K562 (cell line): ENCODE measurements at regions not wholly inside any gene's neighbourhood (a gene's known extent, or its start where the extent isn't known, plus 50 kb on each side); places are given as distances from the start of the nearest gene placed in this dataset.

ENCODE experiments used
- ATAC-seq: fragments of 200-7000 bp; cut with Tn5 transposase; 3 replicates; pipeline ENCODE4 v1.9.1; 2020; ENCODE audit warnings: moderate library complexity
- BruUV-seq: library from RNA; stranded (reverse); fragments of 400-500 nt; replicated peaks from 2 replicates; lab custom pipeline; 2021; lab: Mats Ljungman, UMichigan
- CTCF ChIA-PET: fragments of 300-600 bp; formaldehyde crosslinking; extraction: SDS; loops from one replicate; lab custom pipeline; 2021; ENCODE audit warnings: low intra/inter-chr PET ratio; lab: Yijun Ruan, JAX
- POLR2A ChIA-PET: fragments of 300-600, 350-650 bp; sonication (Branson Sonifier 250); formaldehyde crosslinking; extraction: SDS; loops from one replicate; lab custom pipeline; 2021; ENCODE audit warnings: antibody characterized with exemption, inconsistent platforms; lab: Yijun Ruan, JAX
- DNase-seq, 4 experiments: peaks; one replicate each; pipeline versions ENCODE4 v3.0.0 to v3.0.0-alpha.2; 2011 to 2018; ENCODE audit warnings: low spot score in 3 of 4, mixed read lengths in 3 of 4; ENCODE audit errors: extremely low read depth in 1 of 4
- FAIRE-seq: peaks from 2 replicates; lab custom pipeline; 2011; peaks lifted over from hg19 to GRCh38; lab: Jason Lieb, UNC
- H2AFZ ChIP-seq: 2 replicates; pipeline ENCODE4 v1.6.0; 2011; ENCODE audit warnings: low read depth, low read length, control low read depth, inconsistent platforms
- H3K27ac ChIP-seq: fragments of 200-600 bp; 3 replicates; pipeline ENCODE4 v1.8.0; 2011; ENCODE audit warnings: low read depth, mild to moderate bottlenecking, control low read depth, inconsistent platforms, low read length, moderate library complexity, mixed read lengths; ENCODE audit errors: extremely low read depth
- H3K27me3 ChIP-seq, 2 experiments: fragments of 300-600 bp in 1 of 2; 2 replicates in 1 of 2; 3 replicates in 1 of 2; pipeline versions ENCODE4 v1.6.0 to v1.8.0; 2011; ENCODE audit warnings: inconsistent platforms in 2 of 2, low read length in 2 of 2, mild to moderate bottlenecking in 1 of 2, mixed read lengths in 1 of 2, moderate library complexity in 1 of 2; ENCODE audit not compliant: control insufficient read depth in 2 of 2, insufficient read depth in 2 of 2
- H3K36me3 ChIP-seq: fragments of 300-600 bp; 3 replicates; pipeline ENCODE4 v1.8.0; 2011; ENCODE audit warnings: mild to moderate bottlenecking, low read length, inconsistent platforms; ENCODE audit not compliant: control insufficient read depth, insufficient read depth
- H3K4me1 ChIP-seq, 2 experiments: fragments of 200-600 bp in 1 of 2; replicated peaks in 1 of 2; 2 replicates in 1 of 2; 3 replicates in 1 of 2; pipeline versions ENCODE4 v1.5.1 to v1.8.0; 2011; ENCODE audit warnings: inconsistent platforms in 2 of 2, low read length in 2 of 2, mild to moderate bottlenecking in 1 of 2, mixed read lengths in 1 of 2, moderate library complexity in 1 of 2; ENCODE audit not compliant: control insufficient read depth in 2 of 2, insufficient read depth in 2 of 2
- H3K4me2 ChIP-seq: 2 replicates; pipeline ENCODE4 v1.6.1; 2011; ENCODE audit warnings: low read length, control low read depth, inconsistent platforms, mixed read lengths; ENCODE audit not compliant: insufficient read depth
- H3K4me3 ChIP-seq: fragments of 200-600 bp; sonication (generic), shearing (Covaris generic); 2 replicates; pipeline ENCODE4 v1.5.1; 2016; ENCODE audit warnings: control low read depth, inconsistent platforms
- H3K79me2 ChIP-seq: fragments of 200-600 bp; 3 replicates; pipeline ENCODE4 v1.8.0; 2011; ENCODE audit warnings: low read length, inconsistent platforms; ENCODE audit not compliant: control insufficient read depth, insufficient read depth
- H3K9ac ChIP-seq, 2 experiments: 2 replicates each; pipeline versions ENCODE4 v1.6.0 to v1.6.1; 2011; ENCODE audit warnings: low read depth in 2 of 2, low read length in 2 of 2, control low read depth in 1 of 2, inconsistent platforms in 1 of 2, mild to moderate bottlenecking in 1 of 2, mixed read lengths in 1 of 2; ENCODE audit not compliant: insufficient read depth in 1 of 2
- H3K9me1 ChIP-seq: one replicate; pipeline ENCODE4 v1.6.0; 2011; ENCODE audit warnings: inconsistent platforms, mild to moderate bottlenecking, low read length, moderate library complexity; ENCODE audit not compliant: control insufficient read depth, insufficient read depth
- H3K9me3 ChIP-seq: replicated peaks from 2 replicates; pipeline ENCODE4 v1.5.1; 2011; ENCODE audit warnings: low read depth, low read length, inconsistent platforms; ENCODE audit not compliant: control insufficient read depth, insufficient read depth
- H4K20me1 ChIP-seq: replicated peaks from 2 replicates; pipeline ENCODE4 v1.6.1; 2011; ENCODE audit warnings: low read length, inconsistent platforms, mixed read lengths; ENCODE audit not compliant: control insufficient read depth, insufficient read depth
- GABPB2 ChIP-seq: fragments of 250-450 bp; sonication (Bioruptor Pico); conservative IDR thresholded peaks from 2 replicates; pipeline ENCODE4 v1.5.1; 2021; ENCODE audit warnings: mild to moderate bottlenecking
- HNRNPLL ChIP-seq: fragments of 200-400 bp; formaldehyde crosslinking; IDR thresholded peaks from 2 replicates; pipeline ENCODE4 v1.6.1; 2017; ENCODE audit warnings: low read length, low read depth, mild to moderate bottlenecking; ENCODE audit not compliant: poor library complexity, severe bottlenecking
- HSF4 ChIP-seq: fragments of 250-450 bp; sonication (Bioruptor Pico); IDR thresholded peaks from 2 replicates; pipeline ENCODE4 v2.1.2; 2022; ENCODE audit warnings: mild to moderate bottlenecking, moderate library complexity, borderline replicate concordance
- POLR2AphosphoS5 ChIP-seq: IDR thresholded peaks from 2 replicates; pipeline ENCODE4 v1.6.1; 2011; ENCODE audit warnings: mild to moderate bottlenecking, low read depth, low read length, moderate library complexity; ENCODE audit not compliant: control insufficient read depth, insufficient read depth
- PYGO2 ChIP-seq: fragments of 450-650 bp; IDR thresholded peaks from 2 replicates; pipeline ENCODE4 v1.6.1; 2016; ENCODE audit warnings: mild to moderate bottlenecking, missing genetic modification characterization, moderate library complexity, missing compliant biosample characterization
- RBM25 ChIP-seq: fragments of 200-400 bp; formaldehyde crosslinking; IDR thresholded peaks from 2 replicates; pipeline ENCODE4 v1.6.1; 2018; ENCODE audit warnings: low read length, low read depth, moderate library complexity; ENCODE audit not compliant: severe bottlenecking
- RHOXF2B ChIP-seq: fragments of 250-450 bp; sonication (Bioruptor Pico); conservative IDR thresholded peaks from 2 replicates; pipeline ENCODE4 v1.5.1; 2021
- SAFB2 ChIP-seq: fragments of 200-400 bp; formaldehyde crosslinking; IDR thresholded peaks from 2 replicates; pipeline ENCODE4 v1.6.1; 2018; ENCODE audit warnings: borderline replicate concordance, low read length, low read depth, moderate library complexity; ENCODE audit not compliant: severe bottlenecking
- SIRT6 ChIP-seq: IDR thresholded peaks from one replicate; pipeline ENCODE4 v1.6.1; 2012; ENCODE audit warnings: low read depth, mild to moderate bottlenecking, control low read depth, inconsistent platforms, low read length, moderate library complexity
- TAF1 ChIP-seq: IDR thresholded peaks from 2 replicates; pipeline ENCODE4 v1.6.1; 2011; ENCODE audit warnings: mild to moderate bottlenecking, low read length, moderate library complexity; ENCODE audit not compliant: insufficient read depth, control insufficient read depth, severe bottlenecking; ENCODE audit errors: extremely low read depth
- XRCC3 ChIP-seq: fragments of 450-650 bp; IDR thresholded peaks from 2 replicates; pipeline ENCODE4 v1.6.1; 2017; ENCODE audit warnings: mild to moderate bottlenecking, moderate library complexity
- ZNF408 ChIP-seq: fragments of 250-450 bp; sonication (Bioruptor Pico); IDR thresholded peaks from 2 replicates; pipeline ENCODE4 v1.4.0; 2020; ENCODE audit warnings: low read depth, mild to moderate bottlenecking, moderate library complexity
- ZNF79 ChIP-seq: fragments of 250-450 bp; sonication (Bioruptor Pico); IDR thresholded peaks from 2 replicates; pipeline ENCODE4 v1.4.0; 2020; ENCODE audit warnings: low read depth, mild to moderate bottlenecking, moderate library complexity
- WGBS: fragments of 100-300 bp; shearing (Covaris generic); methylation state at CpG from one replicate; pipeline ENCODE4 v1.1.6; 2016; ENCODE audit warnings: low coverage, mixed read lengths; ENCODE audit not compliant: insufficient coverage; ENCODE audit errors: missing lambda C conversion rate; 5-methylcytosine and 5-hydroxymethylcytosine counted together
- in situ Hi-C: fragments of 300-500 bp; cut with MboI; formaldehyde crosslinking; loops from 4 replicates; pipeline ENCODE4 v1.15.0; 2018; ENCODE audit warnings: inconsistent platforms, mixed read lengths
- intact Hi-C: fragments of 100-400 bp; cut with micrococcal nuclease; formaldehyde crosslinking; loops from 2 replicates; pipeline ENCODE4 v1.14.2; 2022
- TF ChIP-seq, protein P1 (sequence below): fragments of 450-650 bp; formaldehyde crosslinking; IDR thresholded peaks from 2 replicates; pipeline ENCODE4 v1.4.0; 2022; ENCODE audit warnings: missing genetic modification characterization
- TF ChIP-seq, protein P2 (sequence below): fragments of 450-650 bp; IDR thresholded peaks from 2 replicates; pipeline ENCODE4 v1.6.1; 2017; ENCODE audit warnings: antibody characterized with exemption

DNA sequence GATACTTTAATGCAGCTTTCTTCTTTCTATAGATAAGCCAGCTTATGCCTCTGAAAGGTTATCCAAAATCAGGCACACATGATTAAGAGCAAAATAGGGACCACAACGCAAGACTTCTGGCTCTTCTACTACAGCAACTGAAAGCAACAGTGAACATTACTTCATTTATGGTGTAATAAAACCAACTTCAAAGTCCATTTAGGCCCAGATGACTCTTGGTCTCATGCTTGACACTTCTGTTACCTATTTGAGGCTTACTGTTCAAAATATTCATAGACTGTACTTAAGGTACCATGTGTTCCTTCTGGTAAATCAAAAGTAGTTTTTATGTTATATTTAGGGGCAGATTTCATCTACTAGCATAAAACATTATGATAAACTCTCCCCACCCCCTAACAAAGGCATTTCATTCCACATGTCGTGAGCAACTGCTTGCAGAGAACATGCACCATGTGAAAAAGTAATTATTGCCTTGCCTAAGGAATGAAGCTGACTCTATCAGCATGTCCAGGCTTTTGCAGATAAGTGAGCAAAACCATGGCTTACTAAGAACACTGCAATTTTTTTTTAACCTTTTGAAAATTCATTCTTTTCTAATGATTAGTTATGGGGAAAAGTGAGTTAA, 154.9 kb upstream of the ITGB1 start:
- DNase-seq, result no peak
- no peak for ATAC-seq
- Histone ChIP-seq H3K4me3 (no peak overlapping the region), H3K4me1 (no peaks in the 10 kb centered on the region; a peak in 1 of 5 replicates), H3K9ac (no peak overlapping the region), H4K20me1 (no peaks in the 10 kb centered on the region; the same call in 1 of the 2 replicates), H3K79me2 (no peaks in the 10 kb centered on the region), H2AFZ (no peak overlapping the region), H3K27ac (no peak overlapping the region), H3K9me3 (no peaks in the 10 kb centered on the region), H3K9me1 (peaks cover 3% of the 10 kb centered on the region), H3K27me3 (peaks cover 12 to 13% of the 10 kb centered on the region in 2 experiments; a peak in 4 of 5 replicates), H3K4me2 (no peak overlapping the region), H3K36me3 (no peaks in the 10 kb centered on the region)
- intact Hi-C loops (no loop called here), in situ Hi-C loops (no loop called here)
- POLR2A ChIA-PET, result interaction anchor here (0.7 kb wide), 1 partner anchor 48 kb away, joined by 3 read pairs; no protein-coding TSS in a partner anchor
- CTCF ChIA-PET, result no interaction called here
- TF ChIP-seq SIRT6, result no peak
- TF ChIP-seq, protein P1, sequence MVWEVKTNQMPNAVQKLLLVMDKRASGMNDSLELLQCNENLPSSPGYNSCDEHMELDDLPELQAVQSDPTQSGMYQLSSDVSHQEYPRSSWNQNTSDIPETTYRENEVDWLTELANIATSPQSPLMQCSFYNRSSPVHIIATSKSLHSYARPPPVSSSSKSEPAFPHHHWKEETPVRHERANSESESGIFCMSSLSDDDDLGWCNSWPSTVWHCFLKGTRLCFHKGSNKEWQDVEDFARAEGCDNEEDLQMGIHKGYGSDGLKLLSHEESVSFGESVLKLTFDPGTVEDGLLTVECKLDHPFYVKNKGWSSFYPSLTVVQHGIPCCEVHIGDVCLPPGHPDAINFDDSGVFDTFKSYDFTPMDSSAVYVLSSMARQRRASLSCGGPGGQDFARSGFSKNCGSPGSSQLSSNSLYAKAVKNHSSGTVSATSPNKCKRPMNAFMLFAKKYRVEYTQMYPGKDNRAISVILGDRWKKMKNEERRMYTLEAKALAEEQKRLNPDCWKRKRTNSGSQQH, result no peak
- TF ChIP-seq HNRNPLL, result no peak
- no peak for TF ChIP-seq ZNF79
- TF ChIP-seq SAFB2, result no peak
- no peak for TF ChIP-seq GABPB2 (CRISPR knock-in tag)
- no peak for TF ChIP-seq RBM25
- no peak for TF ChIP-seq POLR2AphosphoS5
- no peak for TF ChIP-seq PYGO2 (tag)
- TF ChIP-seq HSF4, result no peak
- no peak for TF ChIP-seq XRCC3
- TF ChIP-seq ZNF408 (CRISPR knock-in tag), result no peak
- no peak for TF ChIP-seq RHOXF2B (CRISPR knock-in tag)
- no peak for TF ChIP-seq TAF1
- TF ChIP-seq, protein P2, sequence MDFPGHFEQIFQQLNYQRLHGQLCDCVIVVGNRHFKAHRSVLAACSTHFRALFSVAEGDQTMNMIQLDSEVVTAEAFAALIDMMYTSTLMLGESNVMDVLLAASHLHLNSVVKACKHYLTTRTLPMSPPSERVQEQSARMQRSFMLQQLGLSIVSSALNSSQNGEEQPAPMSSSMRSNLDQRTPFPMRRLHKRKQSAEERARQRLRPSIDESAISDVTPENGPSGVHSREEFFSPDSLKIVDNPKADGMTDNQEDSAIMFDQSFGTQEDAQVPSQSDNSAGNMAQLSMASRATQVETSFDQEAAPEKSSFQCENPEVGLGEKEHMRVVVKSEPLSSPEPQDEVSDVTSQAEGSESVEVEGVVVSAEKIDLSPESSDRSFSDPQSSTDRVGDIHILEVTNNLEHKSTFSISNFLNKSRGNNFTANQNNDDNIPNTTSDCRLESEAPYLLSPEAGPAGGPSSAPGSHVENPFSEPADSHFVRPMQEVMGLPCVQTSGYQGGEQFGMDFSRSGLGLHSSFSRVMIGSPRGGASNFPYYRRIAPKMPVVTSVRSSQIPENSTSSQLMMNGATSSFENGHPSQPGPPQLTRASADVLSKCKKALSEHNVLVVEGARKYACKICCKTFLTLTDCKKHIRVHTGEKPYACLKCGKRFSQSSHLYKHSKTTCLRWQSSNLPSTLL, result no peak
- no peak for FAIRE-seq
- 0% methylated on average over 2 of the region's 2 CpGs for WGBS
- no TSS peak for BruUV-seq
